Sigmoid colon (tissue), 4 donors: ENCODE measurements at regions not wholly inside any gene's neighbourhood (a gene's known extent, or its start where the extent isn't known, plus 50 kb on each side); places are given as distances from the start of the nearest gene placed in this dataset.

Source experiments
- CTCF ChIP-seq, 4 experiments: fragments of 450-650 bp in 3 of 4; fragments of 200-600 bp in 1 of 4; IDR thresholded peaks; one replicate each; pipeline ENCODE4 v1.5.1; 2016 to 2019; ENCODE audit warnings: antibody characterized with exemption in 4 of 4, mild to moderate bottlenecking in 3 of 4, moderate library complexity in 2 of 4
- POLR2A ChIP-seq, 2 donors: fragments of 450-650 bp; IDR thresholded peaks; one replicate each; pipeline ENCODE4 v1.6.1; 2016; ENCODE audit warnings: antibody characterized with exemption in 2 of 2, mild to moderate bottlenecking in 2 of 2, moderate library complexity in 2 of 2
- POLR2AphosphoS5 ChIP-seq, 4 donors: sonication (generic); formaldehyde crosslinking; IDR thresholded peaks; one replicate each; pipeline ENCODE4 v1.6.1; 2017; ENCODE audit warnings: antibody characterized with exemption in 4 of 4

- TF ChIP-seq CTCF (IDR thresholded peaks at IDR 0.05) = no peak
- no peak for TF ChIP-seq POLR2AphosphoS5 (IDR thresholded peaks at IDR 0.05)
- no peak for TF ChIP-seq POLR2A (IDR thresholded peaks at IDR 0.05)
Measured at GRCh38 chr12:13613297-13613696, 368.1 kb downstream of the GRIN2B start.
